OCI-LY3 (cell line): ENCODE measurements at regions not wholly inside any gene's neighbourhood (a gene's known extent, or its start where the extent isn't known, plus 50 kb on each side); places are given as distances from the start of the nearest gene placed in this dataset.

Experiments used
- H2AFZ ChIP-seq: fragments of 200-600, 300-600 bp; shearing (Covaris generic); 2 replicates; pipeline ENCODE4 v1.6.0; 2014; ENCODE audit warnings: antibody characterized with exemption, low read depth, low read length
- H3K27ac ChIP-seq: fragments of 200-600, 300-600 bp; sonication (generic); 2 replicates; pipeline ENCODE4 v1.5.1; 2014; ENCODE audit warnings: mild to moderate bottlenecking, low read length, moderate library complexity, mixed read lengths
- H3K27me3 ChIP-seq: fragments of 200-600, 300-600 bp; sonication (generic); 2 replicates; pipeline ENCODE4 v1.6.1; 2014; ENCODE audit warnings: low read depth, low read length, mixed read lengths
- H3K36me3 ChIP-seq: fragments of 200-600, 300-600 bp; sonication (generic); replicated peaks from 2 replicates; pipeline ENCODE3; 2014; ENCODE audit warnings: low read depth, low read length, mixed read lengths
- H3K4me1 ChIP-seq: fragments of 300-600, 200-600 bp; sonication (generic); 2 replicates; pipeline ENCODE4 v1.6.1; 2014; ENCODE audit warnings: low read length, mixed read lengths
- H3K4me2 ChIP-seq: fragments of 200-600, 300-600 bp; sonication (generic); 2 replicates; pipeline ENCODE4 v1.6.1; 2014; ENCODE audit warnings: low read length, mixed read lengths
- H3K4me3 ChIP-seq: fragments of 300-600, 200-600 bp; sonication (generic); 2 replicates; pipeline ENCODE4 v1.5.1; 2014; ENCODE audit warnings: antibody characterized with exemption, mild to moderate bottlenecking, low read length, moderate library complexity
- H3K79me2 ChIP-seq: fragments of 300-600, 200-600 bp; shearing (Covaris generic); 2 replicates; pipeline ENCODE4 v1.6.1; 2014; ENCODE audit warnings: mild to moderate bottlenecking, low read length, mixed read lengths
- H3K9ac ChIP-seq: fragments of 300-600, 200-600 bp; shearing (Covaris generic); 2 replicates; pipeline ENCODE4 v1.6.0; 2014; ENCODE audit warnings: mild to moderate bottlenecking, low read length, moderate library complexity
- H3K9me3 ChIP-seq: fragments of 200-600, 300-600 bp; shearing (Covaris generic); 2 replicates; pipeline ENCODE4 v1.6.1; 2014; ENCODE audit warnings: low read length, mixed read lengths; ENCODE audit not compliant: insufficient read depth
- H4K20me1 ChIP-seq: fragments of 200-600, 300-600 bp; sonication (generic); 2 replicates; pipeline ENCODE4 v1.6.1; 2016; ENCODE audit warnings: low read length, mixed read lengths; ENCODE audit not compliant: insufficient read depth
- CTCF ChIP-seq: fragments of 200-600, 300-600 bp; sonication (generic); IDR thresholded peaks from 2 replicates; pipeline ENCODE4 v1.5.1; 2014; ENCODE audit warnings: antibody characterized with exemption, low read length, low read depth
- EZH2phosphoT487 ChIP-seq: fragments of 200-600 bp; shearing (Covaris generic); IDR thresholded peaks from 2 replicates; pipeline ENCODE4 v1.6.1; 2018; ENCODE audit warnings: antibody characterized with exemption, mixed run types, low read depth

DNA sequence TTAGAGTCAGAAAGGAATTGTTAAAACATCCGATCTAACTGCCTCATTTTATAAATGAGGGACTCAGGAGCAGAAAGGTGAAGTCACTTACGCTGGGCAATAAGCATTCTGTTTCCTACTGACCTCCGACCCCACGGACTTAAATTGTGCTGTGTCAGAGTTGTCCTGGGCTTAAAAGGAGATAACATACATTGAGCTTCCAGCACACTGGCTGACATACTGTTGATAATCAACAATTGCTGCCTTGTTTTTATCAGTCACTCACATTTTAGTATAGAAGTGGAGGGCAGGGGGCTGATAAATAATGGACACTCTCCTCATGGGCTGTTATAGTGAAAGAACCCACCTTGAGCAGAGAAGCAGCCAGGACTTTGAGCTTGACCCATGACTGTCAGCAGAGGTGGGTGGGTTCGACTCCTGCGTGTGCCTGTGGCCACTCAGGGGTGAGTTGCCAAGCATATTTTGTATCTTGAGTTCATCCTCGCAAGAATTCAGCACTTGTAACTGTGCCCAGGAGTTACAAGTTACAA is 166.5 kb upstream of the JARID2 start:
- no peak for TF ChIP-seq CTCF
- TF ChIP-seq EZH2phosphoT487: no peak
- Histone ChIP-seq H3K36me3 (no peaks in the 10 kb centered on the region), H3K4me1 (peaks cover 10% of the 10 kb centered on the region), H3K79me2 (no peaks in the 10 kb centered on the region), H4K20me1 (no peaks in the 10 kb centered on the region), H3K27me3 (no peaks in the 10 kb centered on the region), H3K27ac (no peak overlapping the region), H3K9me3 (no peaks in the 10 kb centered on the region), H3K9ac (no peak overlapping the region), H2AFZ (no peak overlapping the region), H3K4me2 (no peak overlapping the region), H3K4me3 (no peak overlapping the region)

DNA sequence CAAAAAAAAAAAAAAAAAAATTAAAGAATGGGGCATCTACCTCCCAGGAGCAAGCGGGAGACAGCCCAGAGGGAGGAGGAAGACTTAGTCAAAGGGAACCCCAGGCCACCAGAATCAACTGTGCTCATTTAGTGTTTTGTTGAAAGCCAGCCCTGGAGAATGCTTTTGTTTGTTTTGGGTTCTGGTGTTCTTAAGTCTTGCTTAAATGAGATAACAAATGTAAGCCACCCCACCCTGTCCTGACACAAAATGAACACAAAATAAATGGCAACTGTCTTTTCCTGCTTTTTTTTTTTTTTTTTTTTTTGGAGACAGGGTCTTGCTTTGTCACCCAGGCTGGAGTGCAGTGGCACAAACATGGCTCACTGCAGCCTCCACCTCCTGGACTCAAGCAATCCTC is 165.0 kb upstream of the JARID2 start:
- TF ChIP-seq CTCF (no peak), EZH2phosphoT487 (no peak)
- no peak overlapping the region for H2AFZ ChIP-seq
- no peaks in the 10 kb centered on the region for H3K9me3 ChIP-seq
- no peaks in the 10 kb centered on the region for H3K36me3 ChIP-seq
- no peak overlapping the region for H3K4me3 ChIP-seq
- H3K27ac ChIP-seq: no peak overlapping the region
- peaks cover 10% of the 10 kb centered on the region for H3K4me1 ChIP-seq
- no peaks in the 10 kb centered on the region for H4K20me1 ChIP-seq
- H3K27me3 ChIP-seq: no peaks in the 10 kb centered on the region
- no peaks in the 10 kb centered on the region for H3K79me2 ChIP-seq
- H3K4me2 ChIP-seq: no peak overlapping the region
- H3K9ac ChIP-seq: no peak overlapping the region

DNA sequence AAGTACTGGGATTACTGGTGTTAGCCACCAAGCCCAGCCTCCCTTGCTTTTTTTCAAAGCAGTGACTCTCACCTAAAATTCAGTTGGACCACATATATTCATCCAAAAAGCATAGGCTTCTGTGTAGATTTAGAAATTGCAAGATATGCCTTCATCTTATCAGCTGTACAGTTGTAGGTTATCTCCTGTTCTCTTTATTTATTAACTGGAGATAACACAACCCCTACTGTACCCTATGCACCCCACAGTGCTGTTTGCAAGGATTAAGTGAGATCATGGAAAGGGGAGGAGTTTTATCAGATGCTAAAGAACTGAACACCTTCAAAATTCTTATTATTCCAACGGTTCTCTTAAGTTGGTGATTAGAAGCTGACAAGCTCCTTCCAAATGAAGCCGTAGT is 164.4 kb upstream of the JARID2 start:
- Histone ChIP-seq H3K4me2 (no peak overlapping the region), H3K36me3 (no peaks in the 10 kb centered on the region), H3K27ac (no peak overlapping the region), H2AFZ (no peak overlapping the region), H3K9me3 (no peaks in the 10 kb centered on the region), H3K27me3 (no peaks in the 10 kb centered on the region), H3K4me3 (no peak overlapping the region), H3K79me2 (no peaks in the 10 kb centered on the region), H3K9ac (no peak overlapping the region), H4K20me1 (no peaks in the 10 kb centered on the region), H3K4me1 (peaks cover 12% of the 10 kb centered on the region)
- TF ChIP-seq EZH2phosphoT487: no peak
- no peak for TF ChIP-seq CTCF

DNA sequence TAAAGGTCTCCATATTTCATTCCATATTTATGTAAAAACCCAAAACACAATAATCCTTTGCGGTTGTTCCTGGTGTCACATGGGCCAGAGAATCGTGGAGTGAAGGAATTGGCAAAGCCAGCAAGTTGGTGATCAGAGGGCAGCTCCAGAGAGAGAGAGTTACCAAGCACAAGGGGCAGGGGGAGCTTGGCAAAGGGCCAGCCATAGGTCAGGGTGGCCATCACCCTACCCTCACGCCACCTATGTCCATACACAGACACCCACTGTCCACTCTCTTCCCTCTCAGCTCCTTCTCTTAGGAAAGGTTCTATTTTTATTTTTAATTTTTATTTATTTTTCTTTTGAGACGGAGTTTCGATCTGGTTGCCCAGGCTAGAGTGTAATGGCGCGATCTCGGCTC is 163.2 kb upstream of the JARID2 start:
- Histone ChIP-seq H3K4me1 (peaks cover 8% of the 10 kb centered on the region; the same call in 1 of the 2 replicates), H2AFZ (no peak overlapping the region), H3K27me3 (no peaks in the 10 kb centered on the region), H4K20me1 (no peaks in the 10 kb centered on the region), H3K4me3 (no peak overlapping the region), H3K27ac (no peak overlapping the region), H3K9ac (no peak overlapping the region), H3K4me2 (no peak overlapping the region), H3K79me2 (no peaks in the 10 kb centered on the region), H3K9me3 (no peaks in the 10 kb centered on the region), H3K36me3 (no peaks in the 10 kb centered on the region)
- TF ChIP-seq EZH2phosphoT487: no peak
- no peak for TF ChIP-seq CTCF
